Astrocyte of the cerebellum (primary cell): ENCODE measurements at regions not wholly inside any gene's neighbourhood (a gene's known extent, or its start where the extent isn't known, plus 50 kb on each side); places are given as distances from the start of the nearest gene placed in this dataset.
"Not testable (repeated sequence)": the region's sequence is repeated elsewhere in the genome, so short reads cannot be mapped to it uniquely, and the experiment has no call there.

Experiments used
- DNase-seq: peaks from one replicate; pipeline ENCODE4 v3.0.0-alpha.2; 2011; ENCODE audit warnings: low read depth
- H3K4me3 ChIP-seq: 2 replicates; pipeline ENCODE4 v1.5.1; 2011; ENCODE audit warnings: mild to moderate bottlenecking, low read depth, low read length, moderate library complexity
- in situ Hi-C: cut with HindIII; loops from 2 replicates; pipeline ENCODE4 v1.10.0; 2017; ENCODE audit warnings: low sequenced_read_pairs
- TF ChIP-seq, protein P1 (sequence below): IDR thresholded peaks from 2 replicates; pipeline ENCODE4 v1.5.1; 2012; ENCODE audit warnings: low read length, low read depth, moderate library complexity, mild to moderate bottlenecking; ENCODE audit errors: missing control alignments

DNA sequence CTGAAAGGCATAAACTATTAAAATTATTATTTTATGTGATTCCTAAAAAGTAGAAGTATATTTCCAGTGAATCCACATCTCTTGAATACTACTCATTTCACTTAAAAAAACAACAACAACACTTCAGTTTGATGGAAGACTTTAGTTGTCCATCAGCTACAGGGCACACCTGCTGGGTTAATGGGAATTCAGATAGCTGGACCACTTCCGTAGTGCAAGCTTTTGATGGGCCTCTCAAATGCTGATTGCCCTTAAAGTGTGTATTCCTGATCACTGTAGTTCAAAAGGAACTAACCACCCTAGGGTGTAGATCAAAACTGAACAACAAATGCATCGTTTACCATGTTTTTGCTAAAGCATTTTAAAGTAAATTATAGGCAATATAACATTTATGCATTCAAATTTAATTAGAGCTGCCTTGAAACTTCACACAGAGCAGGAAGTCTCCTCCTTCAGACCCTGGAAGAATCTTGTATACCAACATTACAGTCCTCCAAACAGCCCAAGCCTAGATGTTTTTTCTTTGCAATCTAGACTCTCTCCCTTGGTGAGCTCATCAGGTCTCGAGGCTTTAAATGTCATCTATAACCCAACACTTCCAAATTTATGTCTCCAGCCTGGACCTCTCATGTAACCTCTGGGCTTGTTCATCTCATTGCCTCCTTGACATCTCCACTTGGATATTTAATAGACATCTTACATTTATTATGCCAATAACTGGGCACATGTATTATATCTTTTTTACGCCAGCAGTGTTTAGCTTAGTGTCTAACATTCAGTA is 510.1 kb upstream of the SLC39A10 start:
- DNase-seq: no peak
- TF ChIP-seq, protein P1, sequence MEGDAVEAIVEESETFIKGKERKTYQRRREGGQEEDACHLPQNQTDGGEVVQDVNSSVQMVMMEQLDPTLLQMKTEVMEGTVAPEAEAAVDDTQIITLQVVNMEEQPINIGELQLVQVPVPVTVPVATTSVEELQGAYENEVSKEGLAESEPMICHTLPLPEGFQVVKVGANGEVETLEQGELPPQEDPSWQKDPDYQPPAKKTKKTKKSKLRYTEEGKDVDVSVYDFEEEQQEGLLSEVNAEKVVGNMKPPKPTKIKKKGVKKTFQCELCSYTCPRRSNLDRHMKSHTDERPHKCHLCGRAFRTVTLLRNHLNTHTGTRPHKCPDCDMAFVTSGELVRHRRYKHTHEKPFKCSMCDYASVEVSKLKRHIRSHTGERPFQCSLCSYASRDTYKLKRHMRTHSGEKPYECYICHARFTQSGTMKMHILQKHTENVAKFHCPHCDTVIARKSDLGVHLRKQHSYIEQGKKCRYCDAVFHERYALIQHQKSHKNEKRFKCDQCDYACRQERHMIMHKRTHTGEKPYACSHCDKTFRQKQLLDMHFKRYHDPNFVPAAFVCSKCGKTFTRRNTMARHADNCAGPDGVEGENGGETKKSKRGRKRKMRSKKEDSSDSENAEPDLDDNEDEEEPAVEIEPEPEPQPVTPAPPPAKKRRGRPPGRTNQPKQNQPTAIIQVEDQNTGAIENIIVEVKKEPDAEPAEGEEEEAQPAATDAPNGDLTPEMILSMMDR: no peak

DNA sequence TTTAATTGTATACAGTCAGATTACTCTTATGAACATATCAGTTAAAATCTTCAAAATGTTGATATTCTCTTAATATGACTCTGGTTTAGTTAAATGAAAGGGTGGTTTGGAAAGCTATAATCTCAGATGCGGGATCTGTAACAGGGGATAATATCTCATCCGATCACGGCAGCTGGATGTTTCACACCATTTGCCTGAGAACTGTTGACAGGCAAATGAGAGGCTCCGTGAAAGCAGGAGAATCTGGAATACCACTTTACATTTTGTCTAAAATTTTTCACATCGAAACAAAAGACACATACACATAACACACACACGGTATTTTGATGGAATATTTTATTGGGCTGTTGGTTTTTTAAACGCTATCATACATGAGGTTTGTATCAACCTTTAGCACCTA is 518.6 kb upstream of the SLC39A10 start:
- in situ Hi-C loops: no loop called here
- no peak overlapping the region for H3K4me3 ChIP-seq
- DNase-seq: no peak
- TF ChIP-seq, protein P1: no peak

More for the DNA sequence above, 510.1 kb upstream of the SLC39A10 start:
- in situ Hi-C loops: no loop called here
- H3K4me3 ChIP-seq: no peak overlapping the region

DNA sequence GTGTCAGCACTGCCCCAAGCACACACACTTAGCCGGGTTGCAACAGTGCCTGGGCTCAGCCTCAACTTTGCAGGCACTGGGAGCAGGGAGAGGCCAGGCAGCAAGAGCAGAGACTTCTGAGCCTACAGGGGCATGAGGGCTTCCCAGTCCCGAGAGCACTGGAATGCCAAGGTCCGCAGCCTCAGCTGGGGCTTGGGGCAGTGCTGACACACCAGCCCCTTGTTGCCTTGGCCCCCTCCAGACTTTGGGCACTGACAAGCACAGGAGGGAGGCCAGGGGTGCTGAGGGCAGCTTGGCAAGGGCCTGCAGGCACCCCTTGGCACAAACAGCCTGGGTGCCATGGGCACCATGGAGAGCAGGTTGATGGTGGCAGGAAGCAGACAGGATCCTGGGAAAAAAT is 531.1 kb upstream of the SLC39A10 start:
- in situ Hi-C loops, DNase-seq, H3K4me3 ChIP-seq: not testable (repeated sequence)

DNA sequence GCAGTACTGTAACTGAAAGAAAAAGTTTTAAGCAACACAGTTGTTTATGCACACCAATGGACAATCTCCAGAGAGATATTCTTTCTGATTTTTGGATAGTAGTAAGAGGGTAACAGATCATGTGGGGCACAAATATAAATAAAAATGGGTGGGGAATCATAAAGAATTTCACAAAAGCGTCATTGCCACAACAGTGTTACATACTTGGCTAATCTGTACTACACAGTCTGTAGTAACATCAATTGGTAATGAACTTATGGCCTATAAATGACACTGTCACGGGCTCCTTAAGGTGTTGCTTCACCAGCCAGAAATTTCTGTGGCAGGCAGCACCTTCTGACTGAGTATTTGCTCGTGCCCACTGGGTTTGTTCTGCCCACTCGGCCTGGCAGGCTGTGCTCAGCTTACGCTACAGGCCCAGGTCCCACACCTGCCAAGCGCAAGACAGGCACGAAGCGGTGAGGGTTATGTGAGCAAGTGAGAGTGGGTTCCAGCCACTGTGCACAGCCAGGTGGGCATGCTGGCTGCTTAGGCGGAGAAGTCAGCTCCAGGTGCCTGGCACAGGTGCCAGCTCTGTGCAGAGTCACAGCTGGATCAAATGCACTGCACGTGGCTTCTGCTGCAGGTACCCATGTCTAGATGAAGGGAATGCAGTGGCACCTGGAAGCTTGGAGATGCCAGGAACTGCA is 532.5 kb upstream of the SLC39A10 start:
- in situ Hi-C loops: no loop called here
- no peak for DNase-seq
- TF ChIP-seq, protein P1: no peak
- H3K4me3 ChIP-seq: no peak overlapping the region

DNA sequence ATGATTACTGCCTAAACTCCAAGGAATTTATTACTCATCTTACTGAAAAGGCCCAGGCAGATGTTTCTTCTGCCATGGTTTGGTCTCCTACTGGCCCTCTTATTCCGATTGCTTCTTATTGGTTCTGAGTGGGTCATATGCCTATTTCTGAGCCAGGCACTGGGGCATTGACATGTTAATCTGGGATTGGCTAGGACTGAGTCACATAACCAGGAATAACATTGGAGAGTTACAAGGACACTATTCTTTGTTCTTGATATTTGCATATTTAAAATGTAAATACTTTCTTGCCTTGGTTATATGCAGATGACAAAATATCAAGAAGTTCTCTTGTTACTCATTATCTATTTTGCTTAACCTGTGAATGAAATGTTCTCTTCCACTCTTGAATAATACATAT is 534.4 kb upstream of the SLC39A10 start:
- in situ Hi-C loops: no loop called here
- no peak for DNase-seq
- H3K4me3 ChIP-seq: no peak overlapping the region
- TF ChIP-seq, protein P1: no peak

DNA sequence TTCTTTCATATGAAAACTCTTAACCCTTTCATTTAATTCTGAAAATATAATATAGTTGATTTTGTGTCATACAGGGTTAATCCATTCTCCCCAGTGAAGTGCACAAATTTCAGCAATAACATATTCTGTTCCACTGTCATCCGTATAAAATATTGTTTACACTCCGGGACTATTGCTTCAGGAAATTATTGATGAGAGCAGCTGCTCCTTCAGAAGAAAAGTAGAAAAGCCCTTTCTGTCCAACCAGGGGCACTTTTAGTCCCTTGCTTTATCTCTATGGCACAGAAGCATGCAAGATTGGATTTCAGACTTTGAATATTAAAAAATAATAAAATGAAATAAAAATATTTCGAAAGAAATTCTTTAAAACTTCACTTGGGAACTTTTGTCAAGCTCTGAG is 535.7 kb upstream of the SLC39A10 start:
- TF ChIP-seq, protein P1: no peak
- in situ Hi-C loops: no loop called here
- DNase-seq: no peak
- H3K4me3 ChIP-seq: no peak overlapping the region

DNA sequence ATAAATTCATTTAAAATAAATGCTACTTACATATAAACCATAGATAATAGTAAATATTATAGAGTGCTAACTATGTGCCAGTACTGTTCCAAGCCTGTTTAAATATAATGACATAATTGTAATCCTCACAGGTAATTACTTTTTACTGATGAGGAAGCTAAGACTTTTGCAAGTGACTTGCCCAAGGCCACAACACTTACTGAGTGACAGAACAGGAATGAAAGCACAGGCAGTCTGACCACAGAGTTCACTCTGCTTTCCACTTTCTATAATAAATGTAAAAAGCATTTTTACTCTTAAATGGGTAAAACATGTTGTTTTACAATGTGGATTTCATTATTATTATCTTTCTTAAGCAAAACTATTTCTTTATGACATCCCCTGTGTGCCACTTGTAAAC is 537.8 kb upstream of the SLC39A10 start:
- in situ Hi-C loops: no loop called here
- H3K4me3 ChIP-seq: no peak overlapping the region
- DNase-seq: no peak
- TF ChIP-seq, protein P1: no peak
